Keratinocyte (primary cell): ENCODE measurements at regions not wholly inside any gene's neighbourhood (a gene's known extent, or its start where the extent isn't known, plus 50 kb on each side); places are given as distances from the start of the nearest gene placed in this dataset.

Source experiments
- DNase-seq: peaks from one replicate; pipeline ENCODE4 v3.0.0-alpha.2; 2011; ENCODE audit warnings: low read depth, missing footprints, low spot score
- FAIRE-seq: peaks from 2 replicates; lab custom pipeline; 2011; peaks lifted over from hg19 to GRCh38; lab: Jason Lieb, UNC
- H2AFZ ChIP-seq: 2 replicates; pipeline ENCODE4 v1.6.0; 2012; ENCODE audit warnings: low read length, control low read depth, inconsistent platforms; ENCODE audit not compliant: control insufficient read depth
- H3K27ac ChIP-seq: 2 replicates; pipeline ENCODE4 v1.5.1; 2011; ENCODE audit warnings: low read length; ENCODE audit not compliant: control insufficient read depth, insufficient read depth
- H3K27me3 ChIP-seq: 3 replicates; pipeline ENCODE4 v1.6.0; 2011; ENCODE audit warnings: low read length; ENCODE audit not compliant: control insufficient read depth, insufficient read depth; ENCODE audit errors: extremely low read depth
- H3K36me3 ChIP-seq, 2 experiments: 2 replicates in 1 of 2; 3 replicates in 1 of 2; pipeline ENCODE4 v1.5.1; 2011; ENCODE audit warnings: low read length in 2 of 2, mild to moderate bottlenecking in 1 of 2; ENCODE audit not compliant: control insufficient read depth in 2 of 2, insufficient read depth in 2 of 2; ENCODE audit errors: extremely low read depth in 1 of 2
- H3K4me1 ChIP-seq: 3 replicates; pipeline ENCODE4 v1.5.1; 2011; ENCODE audit warnings: low read length; ENCODE audit not compliant: control insufficient read depth, insufficient read depth; ENCODE audit errors: extremely low read depth
- H3K4me2 ChIP-seq: 3 replicates; pipeline ENCODE4 v1.6.0; 2011; ENCODE audit warnings: low read depth, low read length; ENCODE audit not compliant: control insufficient read depth, insufficient read depth; ENCODE audit errors: extremely low read depth
- H3K4me3 ChIP-seq, 3 experiments: fragments of 200-600 bp in 1 of 3; sonication (generic) in 1 of 3; 2 replicates in 2 of 3; 3 replicates in 1 of 3; pipeline ENCODE4 v1.5.1; 2011 to 2016; ENCODE audit warnings: low read length in 3 of 3, mild to moderate bottlenecking in 3 of 3, control low read depth in 2 of 3, inconsistent platforms in 1 of 3, low read depth in 1 of 3, mixed read lengths in 1 of 3, mixed run types in 1 of 3, moderate library complexity in 1 of 3; ENCODE audit not compliant: control insufficient read depth in 2 of 3, insufficient read depth in 2 of 3; ENCODE audit errors: extremely low read depth in 1 of 3
- H3K79me2 ChIP-seq: 2 replicates; pipeline ENCODE4 v1.6.0; 2012; ENCODE audit warnings: low read length; ENCODE audit not compliant: control insufficient read depth, insufficient read depth
- H3K9ac ChIP-seq: 3 replicates; pipeline ENCODE4 v1.6.0; 2011; ENCODE audit warnings: low read length; ENCODE audit not compliant: control insufficient read depth, insufficient read depth; ENCODE audit errors: extremely low read depth
- H3K9me1 ChIP-seq: 3 replicates; pipeline ENCODE4 v1.6.0; 2011; ENCODE audit warnings: low read length; ENCODE audit not compliant: control insufficient read depth, insufficient read depth; ENCODE audit errors: extremely low read depth
- H3K9me3 ChIP-seq: 2 replicates; pipeline ENCODE4 v1.5.1; 2012; ENCODE audit warnings: low read depth, low read length; ENCODE audit not compliant: control insufficient read depth
- H4K20me1 ChIP-seq: 3 replicates; pipeline ENCODE4 v1.6.0; 2011; ENCODE audit warnings: low read length; ENCODE audit not compliant: control insufficient read depth, insufficient read depth; ENCODE audit errors: extremely low read depth
- CTCF ChIP-seq, 3 experiments: IDR thresholded peaks in 1 of 3; conservative IDR thresholded peaks in 1 of 3; optimal IDR thresholded peaks in 1 of 3; 2 replicates in 2 of 3; 3 replicates in 1 of 3; pipeline versions ENCODE3 to v1.5.1; 2011; ENCODE audit warnings: low read length in 3 of 3, mild to moderate bottlenecking in 3 of 3, moderate library complexity in 2 of 3, control low read depth in 1 of 3, inconsistent platforms in 1 of 3; ENCODE audit not compliant: insufficient read depth in 2 of 3; ENCODE audit errors: extremely low read depth in 1 of 3
- EZH2 ChIP-seq: IDR thresholded peaks from one replicate; pipeline ENCODE4 v1.6.1; 2012; ENCODE audit warnings: inconsistent platforms, mild to moderate bottlenecking, low read length, moderate library complexity
- dilution Hi-C: fragments of 300-500 bp; cut with MboI; formaldehyde crosslinking; loops from one replicate; pipeline ENCODE4 v1.7.0; 2020; ENCODE audit warnings: low sequenced_read_pairs; ENCODE audit not compliant: extremely low pct_ligation_motif_present

DNA sequence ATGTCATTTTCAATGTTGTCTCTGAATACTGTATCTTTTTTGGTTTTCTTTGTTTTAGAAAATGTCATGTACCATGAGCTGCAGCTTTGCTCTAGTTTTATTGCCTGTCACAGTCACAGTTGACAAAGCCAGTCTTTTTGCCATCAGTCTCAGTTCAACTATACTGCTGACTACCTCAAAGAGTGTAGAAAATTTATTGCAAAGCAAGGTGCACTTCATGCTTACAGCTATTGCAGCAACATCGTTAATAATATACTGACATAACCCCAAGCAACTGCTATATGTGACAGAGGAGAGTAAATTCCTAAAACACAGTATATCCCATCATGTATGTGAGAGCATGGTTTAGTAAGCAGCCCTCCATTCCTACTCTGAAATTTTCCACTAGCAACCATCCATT is 2022.3 kb downstream of the ARAP2 start:
- FAIRE-seq = no peak
- dilution Hi-C loops = no loop called here
- Histone ChIP-seq H3K4me1 (no peaks in the 10 kb centered on the region), H3K27me3 (no peaks in the 10 kb centered on the region), H3K27ac (no peak overlapping the region), H4K20me1 (no peaks in the 10 kb centered on the region), H3K9ac (no peak overlapping the region), H3K36me3 (no peaks in the 10 kb centered on the region), H3K4me2 (no peak overlapping the region), H2AFZ (no peak overlapping the region), H3K9me3 (no peaks in the 10 kb centered on the region), H3K9me1 (no peaks in the 10 kb centered on the region), H3K79me2 (no peaks in the 10 kb centered on the region), H3K4me3 (no peak overlapping the region)
- TF ChIP-seq EZH2 = no peak
- TF ChIP-seq CTCF (optimal IDR thresholded peaks at IDR 0.05 in 1 of 3, IDR thresholded peaks at IDR 0.05 in 1 of 3, conservative IDR thresholded peaks at IDR 0.05 in 1 of 3; ENCODE audit: extremely low read depth in 1 of 3, insufficient read depth in 2 of 3, low read length in 3 of 3) = no peak
- DNase-seq = no peak

DNA sequence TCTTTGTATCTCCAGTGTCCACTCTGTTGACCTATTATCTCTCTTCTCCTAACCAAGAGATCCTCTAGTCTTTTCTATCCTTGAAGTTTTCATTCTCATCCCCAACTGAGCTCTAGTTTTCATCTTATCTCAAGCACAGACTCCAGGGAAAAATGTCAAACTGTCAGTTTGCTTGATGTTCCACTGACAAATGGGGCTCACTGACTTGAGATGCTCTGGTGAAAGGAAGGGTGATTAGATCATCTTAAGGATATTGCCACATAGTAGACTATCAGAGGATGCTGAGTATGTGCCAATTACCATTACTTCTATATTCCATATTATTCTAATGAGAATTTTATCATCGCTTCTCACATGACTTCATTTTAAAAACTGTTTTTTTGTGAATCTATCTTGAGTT is 2008.2 kb downstream of the ARAP2 start:
- Histone ChIP-seq H3K4me1 (no peaks in the 10 kb centered on the region), H3K9ac (no peak overlapping the region), H3K4me2 (no peak overlapping the region), H3K9me1 (no peaks in the 10 kb centered on the region), H2AFZ (no peak overlapping the region), H3K4me3 (no peak overlapping the region), H3K27me3 (no peaks in the 10 kb centered on the region), H3K36me3 (no peaks in the 10 kb centered on the region), H3K79me2 (no peaks in the 10 kb centered on the region), H3K27ac (no peak overlapping the region), H4K20me1 (no peaks in the 10 kb centered on the region), H3K9me3 (no peaks in the 10 kb centered on the region)
- dilution Hi-C loops = no loop called here
- DNase-seq (no peak), FAIRE-seq (no peak)
- no peak for TF ChIP-seq CTCF (optimal IDR thresholded peaks at IDR 0.05 in 1 of 3, IDR thresholded peaks at IDR 0.05 in 1 of 3, conservative IDR thresholded peaks at IDR 0.05 in 1 of 3; ENCODE audit: extremely low read depth in 1 of 3, insufficient read depth in 2 of 3, low read length in 3 of 3)
